Esophagus squamous epithelium (tissue), 5 donors: ENCODE measurements at regions not wholly inside any gene's neighbourhood (a gene's known extent, or its start where the extent isn't known, plus 50 kb on each side); places are given as distances from the start of the nearest gene placed in this dataset.

Source experiments
- DNase-seq: peaks from one replicate; lab custom pipeline; 2025; lab: John Stamatoyannopoulos, UW
- H3K27ac ChIP-seq, 4 donors: fragments of 200-600 bp; sonication (generic); one replicate each; pipeline ENCODE4 v1.5.1; 2016 to 2019; ENCODE audit warnings: mild to moderate bottlenecking in 1 of 4
- H3K27me3 ChIP-seq, 4 donors: fragments of 200-600 bp; sonication (generic); 1 replicate in 3 of 4; 2 replicates in 1 of 4; pipeline versions ENCODE4 v1.5.1 to v1.6.0; 2017 to 2021; ENCODE audit warnings: antibody characterized with exemption in 1 of 4
- H3K36me3 ChIP-seq, 3 donors: fragments of 200-600 bp; sonication (generic); one replicate each; pipeline ENCODE4 v1.5.1; 2016 to 2019
- H3K4me1 ChIP-seq, 3 donors: fragments of 200-600 bp; sonication (generic); one replicate each; pipeline ENCODE4 v1.5.1; 2017 to 2019
- H3K4me3 ChIP-seq, 4 donors: fragments of 200-600 bp; sonication (generic); 1 replicate in 3 of 4; 2 replicates in 1 of 4; pipeline ENCODE4 v1.5.1; 2016 to 2019; ENCODE audit warnings: mild to moderate bottlenecking in 2 of 4, moderate library complexity in 1 of 4
- H3K9me3 ChIP-seq, 3 donors: fragments of 200-600 bp; sonication (generic); one replicate each; pipeline ENCODE4 v1.5.1; 2016 to 2019
- CTCF ChIP-seq, 6 experiments: fragments of 450-650 bp in 4 of 6; fragments of 200-600 bp in 2 of 6; sonication (generic) in 2 of 6; IDR thresholded peaks; one replicate each; pipeline ENCODE4 v1.5.1; 2016 to 2019; ENCODE audit warnings: antibody characterized with exemption in 6 of 6, mild to moderate bottlenecking in 4 of 6, moderate library complexity in 4 of 6
- POLR2A ChIP-seq, 4 donors: fragments of 450-650 bp; IDR thresholded peaks; one replicate each; pipeline ENCODE4 v1.6.1; 2017; ENCODE audit warnings: antibody characterized with exemption in 4 of 4, mild to moderate bottlenecking in 4 of 4, moderate library complexity in 3 of 4
- whole genome bisulfite sequencing, 2 donors: methylation state at CpG; one replicate each; pipeline ENCODE4 v1.1.5; 2018; 5-methylcytosine and 5-hydroxymethylcytosine counted together
- intact Hi-C: fragments of 100-400 bp; cut with DNase I; formaldehyde crosslinking; loops from one replicate; pipeline ENCODE4 v1.15.0; 2022
- donor health status: DM: yes; HTN: yes; CAD: no.

DNA sequence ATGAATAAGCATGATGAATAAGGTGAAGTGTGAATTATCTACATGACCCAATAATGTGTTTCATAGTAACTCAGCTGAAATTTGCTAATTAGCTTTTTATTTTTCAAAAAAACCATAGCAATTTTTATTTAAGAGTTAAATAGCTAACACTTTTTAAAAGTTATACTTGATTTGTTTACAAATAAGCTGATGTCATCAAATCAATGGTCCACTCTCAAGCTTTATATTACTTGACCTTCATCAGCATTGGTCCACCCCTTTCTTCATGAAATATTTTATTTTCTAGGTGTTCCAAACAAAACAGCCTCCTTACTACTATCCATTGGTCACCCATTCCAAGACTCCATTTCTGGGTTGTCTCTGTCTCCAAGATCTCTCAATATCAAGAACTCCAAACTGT, 649.0 kb upstream of the TENM3 start:
- H3K9me3 ChIP-seq = no peaks in the 10 kb centered on the region
- intact Hi-C loops = no loop called here
- H3K36me3 ChIP-seq = no peaks in the 10 kb centered on the region
- H3K27me3 ChIP-seq = no peaks in the 10 kb centered on the region
- no peak overlapping the region for H3K27ac ChIP-seq
- H3K4me3 ChIP-seq = no peak overlapping the region
- TF ChIP-seq POLR2A (IDR thresholded peaks at IDR 0.05) (no peak), CTCF (IDR thresholded peaks at IDR 0.05) (no peak)
- DNase-seq = no peak
- H3K4me1 ChIP-seq = no peaks in the 10 kb centered on the region

DNA sequence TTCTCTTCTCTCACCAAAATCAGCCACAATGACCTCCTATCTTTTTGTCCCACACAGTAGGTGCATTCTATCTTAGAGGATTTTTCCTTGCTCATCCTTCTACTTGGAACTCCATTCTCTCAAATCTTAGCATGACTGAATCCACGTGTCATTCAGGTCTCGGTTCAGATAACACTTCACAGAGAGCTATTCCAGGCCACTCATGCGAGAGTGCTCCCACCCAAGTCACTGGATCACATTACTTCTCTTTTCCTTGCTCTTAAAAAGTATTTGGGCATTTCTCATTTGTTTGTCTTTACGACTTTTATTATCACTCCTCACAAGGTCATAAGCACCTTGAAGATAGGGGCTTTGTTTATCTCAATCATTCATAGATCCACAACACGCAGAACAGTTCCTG, 647.5 kb upstream of the TENM3 start:
- no peak overlapping the region for H3K4me3 ChIP-seq
- TF ChIP-seq CTCF (IDR thresholded peaks at IDR 0.05) (no peak), POLR2A (IDR thresholded peaks at IDR 0.05) (no peak)
- H3K4me1 ChIP-seq = no peaks in the 10 kb centered on the region
- no peak overlapping the region for H3K27ac ChIP-seq
- WGBS, 2 donors = 68 to 81% methylated on average over 5 of the region's 5 CpGs
- intact Hi-C loops = no loop called here
- H3K36me3 ChIP-seq = no peaks in the 10 kb centered on the region
- H3K27me3 ChIP-seq = no peaks in the 10 kb centered on the region
- no peaks in the 10 kb centered on the region for H3K9me3 ChIP-seq
- no peak for DNase-seq

- WGBS, 2 donors = 71 to 79% methylated on average over 4 of the region's 4 CpGs
- H3K36me3 ChIP-seq = no peaks in the 10 kb centered on the region
- H3K9me3 ChIP-seq = no peaks in the 10 kb centered on the region
- no peak overlapping the region for H3K4me3 ChIP-seq
- H3K4me1 ChIP-seq = no peaks in the 10 kb centered on the region
- no peak overlapping the region for H3K27ac ChIP-seq
- intact Hi-C loops = no loop called here
- DNase-seq = no peak
- TF ChIP-seq CTCF (IDR thresholded peaks at IDR 0.05) (no peak), POLR2A (IDR thresholded peaks at IDR 0.05) (no peak)
- H3K27me3 ChIP-seq = no peaks in the 10 kb centered on the region
Measured at GRCh38 chr4:181597766-181598165, 645.4 kb upstream of the TENM3 start.

- no peaks in the 10 kb centered on the region for H3K9me3 ChIP-seq
- no peak overlapping the region for H3K4me3 ChIP-seq
- H3K4me1 ChIP-seq = no peaks in the 10 kb centered on the region
- 47 to 66% methylated on average over 6 of the region's 6 CpGs for WGBS, 2 donors
- intact Hi-C loops = no loop called here
- no peaks in the 10 kb centered on the region for H3K36me3 ChIP-seq
- no peaks in the 10 kb centered on the region for H3K27me3 ChIP-seq
- no peak for DNase-seq
- no peak for TF ChIP-seq POLR2A (IDR thresholded peaks at IDR 0.05)
- TF ChIP-seq CTCF (IDR thresholded peaks at IDR 0.05) = no peak
- H3K27ac ChIP-seq = no peak overlapping the region
Measured at GRCh38 chr4:181599134-181599533, 644.1 kb upstream of the TENM3 start.

DNA sequence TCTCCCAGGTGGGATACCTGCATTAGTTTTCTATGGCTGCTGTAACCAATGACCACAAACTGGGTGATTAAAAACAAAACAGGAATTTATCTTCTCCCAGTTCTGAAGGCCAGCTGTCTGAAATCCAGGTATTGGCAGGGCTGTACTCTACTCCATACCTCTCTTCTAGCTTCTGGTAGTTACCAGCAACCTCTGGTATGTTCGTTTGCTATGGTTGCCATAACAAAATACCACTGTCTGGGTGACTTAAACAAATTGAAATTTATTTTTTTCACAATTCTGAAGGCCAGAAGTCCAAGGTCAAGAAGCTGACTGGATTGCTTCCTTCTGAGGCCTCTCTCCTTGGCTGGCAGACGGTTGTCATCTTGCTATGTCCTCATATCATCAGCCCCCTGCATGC, 642.1 kb upstream of the TENM3 start:
- no peaks in the 10 kb centered on the region for H3K4me1 ChIP-seq
- H3K4me3 ChIP-seq = no peak overlapping the region
- TF ChIP-seq CTCF (IDR thresholded peaks at IDR 0.05) (no peak), POLR2A (IDR thresholded peaks at IDR 0.05) (no peak)
- H3K36me3 ChIP-seq = no peaks in the 10 kb centered on the region
- H3K27me3 ChIP-seq = no peaks in the 10 kb centered on the region
- intact Hi-C loops = no loop called here
- DNase-seq = no peak
- no peak overlapping the region for H3K27ac ChIP-seq
- 47 to 48% methylated on average over 2 of the region's 2 CpGs for WGBS, 2 donors
- H3K9me3 ChIP-seq = no peaks in the 10 kb centered on the region
